GM21381 (cell line): ENCODE measurements at regions not wholly inside any gene's neighbourhood (a gene's known extent, or its start where the extent isn't known, plus 50 kb on each side); places are given as distances from the start of the nearest gene placed in this dataset.

Experiments
- ATAC-seq: cut with Tn5 transposase; IDR thresholded peaks from one replicate; pipeline ENCODE4 v1.9.1; 2021; ENCODE audit warnings: mild to moderate bottlenecking, moderate library complexity; ENCODE audit not compliant: unreplicated experiment

GRCh38 chr2:71878626-71879508 lies 268.8 kb downstream of the CYP26B1 start:
- ATAC-seq = no peak

GRCh38 chr2:71877636-71878035 lies 270.0 kb downstream of the CYP26B1 start:
- no peak for ATAC-seq

- ATAC-seq = no peak
Observed at GRCh38 chr2:71876542-71877451, 270.9 kb downstream of the CYP26B1 start.

- ATAC-seq = no peak
Observed at GRCh38 chr2:71872466-71873051, 275.1 kb downstream of the CYP26B1 start.

GRCh38 chr2:71865391-71865965 lies 282.2 kb downstream of the CYP26B1 start:
- no peak for ATAC-seq

GRCh38 chr2:71864085-71864484 lies 283.6 kb downstream of the CYP26B1 start:
- no peak for ATAC-seq

- no peak for ATAC-seq
Observed at GRCh38 chr2:71863396-71863795, 284.3 kb downstream of the CYP26B1 start.

- ATAC-seq = no peak
Observed at GRCh38 chr2:71862921-71863320, 284.7 kb downstream of the CYP26B1 start.

- ATAC-seq = no peak
Observed at GRCh38 chr2:71861186-71862160, 286.2 kb downstream of the CYP26B1 start.

GRCh38 chr2:71860381-71860926 lies 287.2 kb downstream of the CYP26B1 start:
- ATAC-seq = no peak

GRCh38 chr2:71859211-71859847 lies 288.3 kb downstream of the CYP26B1 start:
- no peak for ATAC-seq

GRCh38 chr2:71858071-71858470 lies 289.6 kb downstream of the CYP26B1 start:
- no peak for ATAC-seq

- no peak for ATAC-seq
Observed at GRCh38 chr2:71857636-71858035, 290.0 kb downstream of the CYP26B1 start.

- ATAC-seq = no peak
Observed at GRCh38 chr2:71856773-71857525, 290.7 kb downstream of the CYP26B1 start.

GRCh38 chr2:71853858-71854257 lies 293.8 kb downstream of the CYP26B1 start:
- ATAC-seq = no peak

- no peak for ATAC-seq
Observed at GRCh38 chr2:71852141-71852711, 295.4 kb downstream of the CYP26B1 start.

GRCh38 chr2:71851094-71851750 lies 296.4 kb downstream of the CYP26B1 start:
- ATAC-seq = no peak
